K562 (cell line): ENCODE measurements at regions not wholly inside any gene's neighbourhood (a gene's known extent, or its start where the extent isn't known, plus 50 kb on each side); places are given as distances from the start of the nearest gene placed in this dataset.

Source experiments
- HDAC6 ChIP-seq: IDR thresholded peaks from 2 replicates; pipeline ENCODE4 v1.6.1; 2012; ENCODE audit warnings: low read depth, mild to moderate bottlenecking, control low read depth, inconsistent platforms, low read length, moderate library complexity
- ZNF197 ChIP-seq: fragments of 200-800 bp; sonication (Bioruptor generic); IDR thresholded peaks from 2 replicates; pipeline ENCODE4 v1.6.1; 2016; ENCODE audit warnings: low read depth, missing genetic modification characterization, missing compliant biosample characterization
- TF ChIP-seq, protein P1 (sequence below), 2 experiments: fragments of 150-350 bp in 1 of 2; IDR thresholded peaks; 2 replicates each; pipeline ENCODE4 v1.6.1; 2012 to 2016; ENCODE audit warnings: low read depth in 2 of 2, low read length in 2 of 2, mild to moderate bottlenecking in 1 of 2, moderate library complexity in 1 of 2
- TF ChIP-seq, protein P2 (sequence below), 2 experiments: fragments of 450-650 bp; formaldehyde crosslinking in 1 of 2; IDR thresholded peaks; 2 replicates each; pipeline versions ENCODE4 v1.4.0 to v1.6.1; 2014 to 2020; ENCODE audit warnings: mild to moderate bottlenecking in 2 of 2, borderline replicate concordance in 1 of 2, low read depth in 1 of 2

DNA sequence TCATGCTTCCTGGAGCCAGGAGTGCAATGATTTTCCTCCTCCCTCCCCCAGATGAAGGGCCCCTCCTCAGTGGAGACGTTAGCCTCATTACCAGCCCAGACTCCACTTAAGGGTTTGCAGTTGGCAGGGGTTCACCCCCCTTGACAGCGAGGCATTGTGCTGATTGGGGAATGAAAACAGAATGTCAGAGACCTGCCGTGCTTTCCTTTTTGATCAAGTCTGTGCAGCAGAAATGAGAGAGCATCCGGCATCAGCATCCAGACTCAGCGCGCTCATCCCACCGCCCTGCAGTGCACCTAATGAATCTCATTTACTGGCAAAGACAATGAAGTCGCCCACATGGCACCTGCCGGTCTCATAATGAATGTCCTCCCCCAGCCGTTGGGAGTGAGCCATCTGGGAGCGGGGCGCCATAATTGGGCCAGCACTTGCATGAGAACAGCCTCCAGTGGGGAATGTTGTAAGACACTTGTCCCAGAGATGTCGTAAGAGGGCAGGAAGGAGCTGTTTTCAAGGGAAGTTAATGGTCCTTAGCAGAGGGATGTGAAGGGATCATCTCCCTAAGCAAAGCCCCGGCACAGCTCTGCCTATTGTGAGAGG, 98.3 kb upstream of the UQCRFS1 start (continued):
- no peak for TF ChIP-seq ZNF197 (CRISPR knock-in tag)
- no peak for TF ChIP-seq HDAC6
- TF ChIP-seq, protein P1, sequence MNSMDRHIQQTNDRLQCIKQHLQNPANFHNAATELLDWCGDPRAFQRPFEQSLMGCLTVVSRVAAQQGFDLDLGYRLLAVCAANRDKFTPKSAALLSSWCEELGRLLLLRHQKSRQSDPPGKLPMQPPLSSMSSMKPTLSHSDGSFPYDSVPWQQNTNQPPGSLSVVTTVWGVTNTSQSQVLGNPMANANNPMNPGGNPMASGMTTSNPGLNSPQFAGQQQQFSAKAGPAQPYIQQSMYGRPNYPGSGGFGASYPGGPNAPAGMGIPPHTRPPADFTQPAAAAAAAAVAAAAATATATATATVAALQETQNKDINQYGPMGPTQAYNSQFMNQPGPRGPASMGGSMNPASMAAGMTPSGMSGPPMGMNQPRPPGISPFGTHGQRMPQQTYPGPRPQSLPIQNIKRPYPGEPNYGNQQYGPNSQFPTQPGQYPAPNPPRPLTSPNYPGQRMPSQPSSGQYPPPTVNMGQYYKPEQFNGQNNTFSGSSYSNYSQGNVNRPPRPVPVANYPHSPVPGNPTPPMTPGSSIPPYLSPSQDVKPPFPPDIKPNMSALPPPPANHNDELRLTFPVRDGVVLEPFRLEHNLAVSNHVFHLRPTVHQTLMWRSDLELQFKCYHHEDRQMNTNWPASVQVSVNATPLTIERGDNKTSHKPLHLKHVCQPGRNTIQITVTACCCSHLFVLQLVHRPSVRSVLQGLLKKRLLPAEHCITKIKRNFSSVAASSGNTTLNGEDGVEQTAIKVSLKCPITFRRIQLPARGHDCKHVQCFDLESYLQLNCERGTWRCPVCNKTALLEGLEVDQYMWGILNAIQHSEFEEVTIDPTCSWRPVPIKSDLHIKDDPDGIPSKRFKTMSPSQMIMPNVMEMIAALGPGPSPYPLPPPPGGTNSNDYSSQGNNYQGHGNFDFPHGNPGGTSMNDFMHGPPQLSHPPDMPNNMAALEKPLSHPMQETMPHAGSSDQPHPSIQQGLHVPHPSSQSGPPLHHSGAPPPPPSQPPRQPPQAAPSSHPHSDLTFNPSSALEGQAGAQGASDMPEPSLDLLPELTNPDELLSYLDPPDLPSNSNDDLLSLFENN (IDR thresholded peaks at IDR 0.05; ENCODE audit: low read depth in 2 of 2, low read length in 2 of 2): no peak
- TF ChIP-seq, protein P2, sequence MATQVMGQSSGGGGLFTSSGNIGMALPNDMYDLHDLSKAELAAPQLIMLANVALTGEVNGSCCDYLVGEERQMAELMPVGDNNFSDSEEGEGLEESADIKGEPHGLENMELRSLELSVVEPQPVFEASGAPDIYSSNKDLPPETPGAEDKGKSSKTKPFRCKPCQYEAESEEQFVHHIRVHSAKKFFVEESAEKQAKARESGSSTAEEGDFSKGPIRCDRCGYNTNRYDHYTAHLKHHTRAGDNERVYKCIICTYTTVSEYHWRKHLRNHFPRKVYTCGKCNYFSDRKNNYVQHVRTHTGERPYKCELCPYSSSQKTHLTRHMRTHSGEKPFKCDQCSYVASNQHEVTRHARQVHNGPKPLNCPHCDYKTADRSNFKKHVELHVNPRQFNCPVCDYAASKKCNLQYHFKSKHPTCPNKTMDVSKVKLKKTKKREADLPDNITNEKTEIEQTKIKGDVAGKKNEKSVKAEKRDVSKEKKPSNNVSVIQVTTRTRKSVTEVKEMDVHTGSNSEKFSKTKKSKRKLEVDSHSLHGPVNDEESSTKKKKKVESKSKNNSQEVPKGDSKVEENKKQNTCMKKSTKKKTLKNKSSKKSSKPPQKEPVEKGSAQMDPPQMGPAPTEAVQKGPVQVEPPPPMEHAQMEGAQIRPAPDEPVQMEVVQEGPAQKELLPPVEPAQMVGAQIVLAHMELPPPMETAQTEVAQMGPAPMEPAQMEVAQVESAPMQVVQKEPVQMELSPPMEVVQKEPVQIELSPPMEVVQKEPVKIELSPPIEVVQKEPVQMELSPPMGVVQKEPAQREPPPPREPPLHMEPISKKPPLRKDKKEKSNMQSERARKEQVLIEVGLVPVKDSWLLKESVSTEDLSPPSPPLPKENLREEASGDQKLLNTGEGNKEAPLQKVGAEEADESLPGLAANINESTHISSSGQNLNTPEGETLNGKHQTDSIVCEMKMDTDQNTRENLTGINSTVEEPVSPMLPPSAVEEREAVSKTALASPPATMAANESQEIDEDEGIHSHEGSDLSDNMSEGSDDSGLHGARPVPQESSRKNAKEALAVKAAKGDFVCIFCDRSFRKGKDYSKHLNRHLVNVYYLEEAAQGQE (IDR thresholded peaks at IDR 0.05; ENCODE audit: borderline replicate concordance): no peak
- TF ChIP-seq, protein P2 (CRISPR knock-in tag; IDR thresholded peaks at IDR 0.05; ENCODE audit: low read depth): no peak
- TF ChIP-seq, all 486 proteins: peak for 0
